Neural progenitor cell (in vitro differentiated cells): ENCODE measurements at regions not wholly inside any gene's neighbourhood (a gene's known extent, or its start where the extent isn't known, plus 50 kb on each side); places are given as distances from the start of the nearest gene placed in this dataset.

Experiments used
- DNase-seq: peaks from one replicate; pipeline ENCODE4 v3.0.0-alpha.2; 2016; ENCODE audit warnings: low spot score
- H2AFZ ChIP-seq: fragments of 200-600 bp; sonication (generic); replicated peaks from 2 replicates; pipeline ENCODE4 v1.6.1; 2016; ENCODE audit warnings: antibody characterized with exemption
- H3F3A ChIP-seq: fragments of 200-600 bp; sonication (generic); 2 replicates; pipeline ENCODE4 v1.6.1; 2016; ENCODE audit warnings: antibody characterized with exemption, low read depth
- H3K27ac ChIP-seq: fragments of 200-600 bp; sonication (generic); 2 replicates; pipeline ENCODE4 v1.5.1; 2016; ENCODE audit warnings: mild to moderate bottlenecking
- H3K27me3 ChIP-seq: fragments of 200-600 bp; sonication (generic); 2 replicates; pipeline ENCODE4 v1.6.1; 2016; ENCODE audit warnings: mild to moderate bottlenecking, moderate library complexity
- H3K36me3 ChIP-seq: fragments of 200-600 bp; sonication (generic); 2 replicates; pipeline ENCODE4 v1.5.1; 2016
- H3K4me1 ChIP-seq: fragments of 200-600 bp; sonication (generic); 2 replicates; pipeline ENCODE4 v1.6.1; 2016; ENCODE audit warnings: mixed run types
- H3K4me2 ChIP-seq: fragments of 200-600 bp; sonication (generic); 2 replicates; pipeline ENCODE4 v1.6.1; 2016
- H3K4me3 ChIP-seq: fragments of 200-600 bp; sonication (generic); 2 replicates; pipeline ENCODE4 v1.5.1; 2016
- H3K79me2 ChIP-seq: fragments of 200-600 bp; sonication (generic); 2 replicates; pipeline ENCODE4 v1.6.1; 2016; ENCODE audit warnings: low read depth
- H3K9ac ChIP-seq: fragments of 200-600 bp; sonication (generic); 2 replicates; pipeline ENCODE4 v1.6.1; 2016
- H3K9me3 ChIP-seq: fragments of 200-600 bp; sonication (generic); 2 replicates; pipeline ENCODE4 v1.5.1; 2016; ENCODE audit warnings: low read depth
- H4K20me1 ChIP-seq: fragments of 200-600 bp; sonication (generic); 2 replicates; pipeline ENCODE4 v1.6.1; 2016; ENCODE audit warnings: low read depth
- H3K27ac Mint-ChIP-seq: 3 replicates; pipeline ENCODE4 v1.8.0; 2021; ENCODE audit warnings: mixed read lengths
- H3K27me3 Mint-ChIP-seq: 2 replicates; pipeline ENCODE4 v1.8.0; 2022; ENCODE audit warnings: low read depth, mild to moderate bottlenecking, inconsistent platforms, moderate library complexity, mixed read lengths; ENCODE audit not compliant: insufficient read depth
- H3K36me3 Mint-ChIP-seq: 3 replicates; pipeline ENCODE4 v1.8.0; 2021; ENCODE audit warnings: mixed read lengths
- H3K4me1 Mint-ChIP-seq: 3 replicates; pipeline ENCODE4 v1.8.0; 2021; ENCODE audit warnings: mixed read lengths
- H3K4me3 Mint-ChIP-seq: 3 replicates; pipeline ENCODE4 v1.8.0; 2021; ENCODE audit warnings: mild to moderate bottlenecking, moderate library complexity, mixed read lengths
- H3K9me3 Mint-ChIP-seq: 3 replicates; pipeline ENCODE4 v1.8.0; 2020; ENCODE audit warnings: mixed read lengths
- CTCF ChIP-seq: fragments of 200-600 bp; sonication (generic); IDR thresholded peaks from 2 replicates; pipeline ENCODE4 v1.5.1; 2017; ENCODE audit warnings: antibody characterized with exemption, mild to moderate bottlenecking
- EZH2 ChIP-seq: fragments of 200-600 bp; sonication (generic); IDR thresholded peaks from 2 replicates; pipeline ENCODE4 v1.6.1; 2017; ENCODE audit warnings: antibody characterized with exemption, mild to moderate bottlenecking, moderate library complexity
- EZH2phosphoT487 ChIP-seq: fragments of 200-600 bp; sonication (generic); IDR thresholded peaks from 2 replicates; pipeline ENCODE4 v1.6.1; 2017; ENCODE audit warnings: antibody characterized with exemption

GRCh38 chr7:1313613-1314012, 80.9 kb downstream of the UNCX start:
- no peaks in the 10 kb centered on the region for H3K79me2 ChIP-seq
- Mint-ChIP-seq H3K4me3 (no peak overlapping the region), H3K27ac (no peak overlapping the region), H3K36me3 (no peaks in the 10 kb centered on the region), H3K4me1 (no peaks in the 10 kb centered on the region), H3K9me3 (no peaks in the 10 kb centered on the region), H3K27me3 (peaks cover 2% of the 10 kb centered on the region)
- TF ChIP-seq EZH2phosphoT487: no peak
- no peak for TF ChIP-seq EZH2
- TF ChIP-seq CTCF: no peak
- H3K4me2 ChIP-seq: no peak overlapping the region
- no peaks in the 10 kb centered on the region for H3K9me3 ChIP-seq
- no peak overlapping the region for H3K27ac ChIP-seq
- H2AFZ ChIP-seq: no peak overlapping the region
- no peak overlapping the region for H3K4me3 ChIP-seq
- H4K20me1 ChIP-seq: no peaks in the 10 kb centered on the region
- no peak overlapping the region for H3K9ac ChIP-seq
- no peak for DNase-seq
- no peaks in the 10 kb centered on the region for H3F3A ChIP-seq
- H3K36me3 ChIP-seq: no peaks in the 10 kb centered on the region
- H3K27me3 ChIP-seq: no peaks in the 10 kb centered on the region
- no peaks in the 10 kb centered on the region for H3K4me1 ChIP-seq

- H3K27me3 Mint-ChIP-seq: peaks cover 4% of the 10 kb centered on the region
- Histone ChIP-seq H3K79me2 (no peaks in the 10 kb centered on the region), H4K20me1 (no peaks in the 10 kb centered on the region), H3F3A (no peaks in the 10 kb centered on the region), H3K9ac (no peak overlapping the region), H3K27me3 (no peaks in the 10 kb centered on the region), H3K4me2 (no peak overlapping the region), H3K4me3 (no peak overlapping the region), H3K9me3 (no peaks in the 10 kb centered on the region), H3K27ac (no peak overlapping the region), H2AFZ (no peak overlapping the region), H3K36me3 (no peaks in the 10 kb centered on the region), H3K4me1 (no peaks in the 10 kb centered on the region)
- no peak overlapping the region for H3K4me3 Mint-ChIP-seq
- H3K36me3 Mint-ChIP-seq: no peaks in the 10 kb centered on the region
- no peak for DNase-seq
- H3K4me1 Mint-ChIP-seq: no peaks in the 10 kb centered on the region
- peak overlapping the region; percentile 33 for H3K27ac Mint-ChIP-seq
- H3K9me3 Mint-ChIP-seq: no peaks in the 10 kb centered on the region
- TF ChIP-seq CTCF (no peak), EZH2phosphoT487 (no peak), EZH2 (no peak)
Measured at GRCh38 chr7:1314021-1314907, 81.6 kb downstream of the UNCX start.

GRCh38 chr7:1314908-1315450, 82.3 kb downstream of the UNCX start:
- H3K36me3 ChIP-seq: no peaks in the 10 kb centered on the region
- no peak for TF ChIP-seq EZH2
- Mint-ChIP-seq H3K27ac (no peak overlapping the region), H3K4me1 (no peaks in the 10 kb centered on the region), H3K36me3 (no peaks in the 10 kb centered on the region), H3K4me3 (no peak overlapping the region), H3K27me3 (peaks cover 4% of the 10 kb centered on the region), H3K9me3 (no peaks in the 10 kb centered on the region)
- H3K27ac ChIP-seq: no peak overlapping the region
- no peak overlapping the region for H3K4me2 ChIP-seq
- no peak overlapping the region for H3K9ac ChIP-seq
- H3K27me3 ChIP-seq: no peaks in the 10 kb centered on the region
- H3K79me2 ChIP-seq: no peaks in the 10 kb centered on the region
- H4K20me1 ChIP-seq: no peaks in the 10 kb centered on the region
- no peaks in the 10 kb centered on the region for H3K9me3 ChIP-seq
- no peak overlapping the region for H3K4me3 ChIP-seq
- DNase-seq: no peak
- no peaks in the 10 kb centered on the region for H3F3A ChIP-seq
- no peaks in the 10 kb centered on the region for H3K4me1 ChIP-seq
- no peak overlapping the region for H2AFZ ChIP-seq

- no peak overlapping the region for H3K9ac ChIP-seq
- H3K36me3 ChIP-seq: no peaks in the 10 kb centered on the region
- no peak overlapping the region for H3K4me3 ChIP-seq
- no peaks in the 10 kb centered on the region for H3F3A ChIP-seq
- H3K4me1 ChIP-seq: peaks cover 2% of the 10 kb centered on the region
- H3K27ac Mint-ChIP-seq: peak overlapping the region; percentile 50
- H3K27me3 ChIP-seq: no peaks in the 10 kb centered on the region
- TF ChIP-seq EZH2: no peak
- TF ChIP-seq CTCF: no peak
- no peak for TF ChIP-seq EZH2phosphoT487
- DNase-seq: no peak
- H3K27ac ChIP-seq: no peak overlapping the region
- no peak overlapping the region for H3K4me2 ChIP-seq
- H2AFZ ChIP-seq: no peak overlapping the region
- no peaks in the 10 kb centered on the region for H3K36me3 Mint-ChIP-seq
- no peak overlapping the region for H3K4me3 Mint-ChIP-seq
- no peaks in the 10 kb centered on the region for H3K9me3 ChIP-seq
- no peaks in the 10 kb centered on the region for H3K9me3 Mint-ChIP-seq
- H4K20me1 ChIP-seq: no peaks in the 10 kb centered on the region
- no peaks in the 10 kb centered on the region for H3K79me2 ChIP-seq
- H3K27me3 Mint-ChIP-seq: peaks cover 4% of the 10 kb centered on the region
- H3K4me1 Mint-ChIP-seq: peaks cover 4% of the 10 kb centered on the region
Measured at GRCh38 chr7:1316086-1316485, 83.4 kb downstream of the UNCX start.
